Testis (tissue), 2 donors: ENCODE measurements at regions not wholly inside any gene's neighbourhood (a gene's known extent, or its start where the extent isn't known, plus 50 kb on each side); places are given as distances from the start of the nearest gene placed in this dataset.

ENCODE experiments used
- CTCF ChIP-seq, 3 experiments: fragments of 450-650 bp in 2 of 3; fragments of 200-600 bp in 1 of 3; sonication (generic) in 1 of 3; IDR thresholded peaks; one replicate each; pipeline ENCODE4 v1.5.1; 2016 to 2019; ENCODE audit warnings: antibody characterized with exemption in 3 of 3, mild to moderate bottlenecking in 2 of 3, moderate library complexity in 1 of 3
- POLR2A ChIP-seq: fragments of 450-650 bp; IDR thresholded peaks from one replicate; pipeline ENCODE4 v1.6.1; 2017; ENCODE audit warnings: antibody characterized with exemption, mild to moderate bottlenecking, moderate library complexity

- TF ChIP-seq CTCF (IDR thresholded peaks at IDR 0.05): no peak
- TF ChIP-seq POLR2A: no peak
Observed at GRCh38 chr10:20726381-20726780, 170.7 kb downstream of the NEBL start.
